GM18907 (cell line): ENCODE measurements at regions not wholly inside any gene's neighbourhood (a gene's known extent, or its start where the extent isn't known, plus 50 kb on each side); places are given as distances from the start of the nearest gene placed in this dataset.
A peak's percentile ranks its signal among the peaks of the same experiment; 100 is the strongest.
"Not testable (repeated sequence)": the region's sequence is repeated elsewhere in the genome, so short reads cannot be mapped to it uniquely, and the experiment has no call there.

Experiments
- ATAC-seq: cut with Tn5 transposase; IDR thresholded peaks from one replicate; pipeline ENCODE4 v1.9.1; 2021; ENCODE audit warnings: mild to moderate bottlenecking, moderate library complexity; ENCODE audit not compliant: unreplicated experiment

DNA sequence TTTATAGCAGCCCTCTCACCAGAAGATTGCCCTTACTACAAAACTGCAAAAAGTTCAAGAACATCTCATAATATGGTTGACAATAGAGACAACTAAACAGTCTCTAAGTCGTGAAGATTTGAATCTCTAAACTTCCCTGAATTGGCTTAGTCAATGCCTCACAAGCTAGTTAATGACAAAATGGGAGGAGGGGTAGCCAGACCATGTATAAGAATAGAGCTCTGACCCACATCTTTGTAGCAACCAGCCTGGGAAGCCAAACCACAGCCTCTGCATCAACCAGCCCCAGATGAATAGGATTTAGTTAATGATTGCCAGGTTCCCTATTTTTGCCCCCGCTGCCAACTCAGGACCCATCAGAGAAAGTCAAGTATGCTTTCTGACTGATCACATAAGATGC is 1265.9 kb upstream of the PCDH10 start:
- not testable (repeated sequence) for ATAC-seq

- ATAC-seq: not testable (repeated sequence)
These were observed 1223.4 kb upstream of the PCDH10 start for GRCh38 chr4:131925662-131926061.

GRCh38 chr4:131967646-131968045 is 1181.4 kb upstream of the PCDH10 start:
- ATAC-seq: not testable (repeated sequence)

DNA sequence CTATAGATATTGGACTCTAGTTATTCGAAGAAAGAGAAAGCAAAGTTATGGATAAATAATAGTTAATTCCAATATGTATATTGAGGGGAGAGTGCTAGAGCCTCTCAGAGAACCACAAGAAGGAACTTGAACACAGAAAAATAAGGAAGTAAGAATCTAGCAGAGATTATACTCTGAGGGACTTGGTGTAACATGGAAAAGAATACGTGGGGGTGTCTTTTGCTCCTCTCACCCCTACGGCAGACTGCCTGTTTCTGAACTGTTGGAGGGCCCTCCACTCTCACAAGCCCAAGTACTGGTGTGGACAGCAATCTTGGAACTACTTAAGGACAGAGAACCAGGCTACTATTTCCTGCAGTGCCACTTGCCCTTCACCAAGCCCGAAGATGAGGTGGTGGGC is 1174.4 kb upstream of the PCDH10 start:
- ATAC-seq: peak; percentile 76

- ATAC-seq: peak; percentile 38
These were observed 1173.6 kb upstream of the PCDH10 start for GRCh38 chr4:131975276-131976132.

- ATAC-seq: not testable (repeated sequence)
These were observed 1172.7 kb upstream of the PCDH10 start for GRCh38 chr4:131976133-131977002.

GRCh38 chr4:131978120-131978519 is 1171.0 kb upstream of the PCDH10 start:
- ATAC-seq: no peak

- ATAC-seq: no peak
These were observed 1159.5 kb upstream of the PCDH10 start for GRCh38 chr4:131989576-131989975.

DNA sequence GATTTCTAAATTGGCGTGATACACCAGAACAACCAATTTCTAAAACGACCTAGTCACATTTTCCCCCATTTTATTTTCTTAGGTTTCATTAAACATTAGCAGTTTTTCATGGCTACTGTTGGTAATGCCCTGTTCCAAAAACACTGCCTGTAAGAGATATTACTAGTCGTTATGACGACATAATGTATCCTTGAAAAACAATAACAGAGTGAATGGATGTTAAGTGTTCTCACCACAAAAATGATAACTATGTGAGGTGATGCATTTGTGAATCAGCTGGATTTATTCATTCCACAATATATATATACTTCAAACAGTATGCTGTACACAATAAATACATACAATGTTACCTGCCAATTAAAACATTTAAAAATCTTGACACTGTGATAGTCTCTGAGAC is 1147.6 kb upstream of the PCDH10 start:
- ATAC-seq: no peak

- no peak for ATAC-seq
These were observed 1145.5 kb upstream of the PCDH10 start for GRCh38 chr4:132003593-132003992.

- no peak for ATAC-seq
These were observed 1133.8 kb upstream of the PCDH10 start for GRCh38 chr4:132015321-132015720.

DNA sequence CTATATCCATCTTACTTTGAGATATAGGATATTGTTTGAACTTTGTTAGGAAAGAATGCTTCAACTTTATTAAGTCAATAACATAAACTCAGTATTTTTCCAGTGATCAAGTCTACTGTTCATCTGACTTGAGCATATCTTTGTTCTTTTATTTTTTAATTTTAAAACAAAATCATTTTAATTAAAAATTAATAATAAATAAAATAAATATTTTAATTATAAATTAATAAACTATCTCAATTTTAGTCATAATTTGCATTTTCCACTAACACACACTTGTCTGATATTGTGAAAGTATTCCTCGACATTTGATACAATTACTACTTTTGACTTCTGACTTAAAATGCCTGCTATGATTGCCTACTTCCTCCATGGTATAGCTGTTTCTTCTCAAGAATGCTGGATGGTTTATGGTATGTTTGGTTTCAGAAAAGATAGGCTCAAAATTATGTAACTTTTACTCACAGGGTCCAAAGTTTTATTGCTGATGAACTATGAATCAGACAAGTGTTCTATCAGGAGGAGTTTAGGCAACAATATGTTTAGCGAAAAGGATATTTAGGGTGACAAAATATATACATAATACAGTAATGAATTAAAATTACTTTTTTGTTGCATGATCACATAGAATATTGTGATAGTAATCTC is 1132.3 kb upstream of the PCDH10 start:
- no peak for ATAC-seq

DNA sequence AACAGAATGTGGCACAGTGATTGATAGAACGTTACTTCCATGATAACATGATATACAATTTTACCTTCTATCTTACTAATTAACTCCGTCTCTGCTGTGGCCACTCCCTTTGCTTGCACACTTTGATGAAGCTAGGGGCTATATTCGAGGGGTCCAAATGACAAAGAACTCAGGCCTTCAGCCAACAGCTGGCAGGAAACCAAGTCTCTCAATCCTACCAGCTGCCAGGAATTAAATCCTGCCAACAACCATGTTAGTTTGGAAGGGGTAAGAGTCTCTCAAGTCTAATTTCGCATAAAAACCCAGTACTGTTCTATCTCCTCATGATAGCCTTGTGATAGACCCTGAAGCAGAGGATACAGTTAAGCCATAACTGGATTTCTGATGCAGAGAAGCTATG is 1122.9 kb upstream of the PCDH10 start:
- no peak for ATAC-seq

GRCh38 chr4:132026816-132027215 is 1122.3 kb upstream of the PCDH10 start:
- ATAC-seq: no peak

GRCh38 chr4:132056496-132056895 is 1092.6 kb upstream of the PCDH10 start:
- ATAC-seq: no peak

DNA sequence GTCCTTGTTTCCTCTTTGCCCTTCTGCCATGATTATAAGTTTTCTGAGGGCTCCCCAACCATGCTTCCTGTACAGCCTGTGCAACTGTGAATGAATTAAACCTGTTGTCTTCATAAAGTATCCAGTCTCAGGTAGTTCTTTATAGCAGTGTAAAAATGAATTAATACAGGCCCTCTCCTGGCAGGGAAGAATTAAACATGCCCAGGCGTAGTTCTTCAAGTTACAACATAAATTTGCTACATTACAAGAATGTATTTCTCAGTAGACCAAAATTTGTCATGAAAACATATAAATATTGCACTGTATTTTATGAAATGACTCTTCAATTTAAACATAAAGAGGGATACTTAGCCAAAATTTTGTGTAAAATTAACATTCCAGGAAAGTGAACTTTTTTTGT is 1089.9 kb upstream of the PCDH10 start:
- no peak for ATAC-seq

DNA sequence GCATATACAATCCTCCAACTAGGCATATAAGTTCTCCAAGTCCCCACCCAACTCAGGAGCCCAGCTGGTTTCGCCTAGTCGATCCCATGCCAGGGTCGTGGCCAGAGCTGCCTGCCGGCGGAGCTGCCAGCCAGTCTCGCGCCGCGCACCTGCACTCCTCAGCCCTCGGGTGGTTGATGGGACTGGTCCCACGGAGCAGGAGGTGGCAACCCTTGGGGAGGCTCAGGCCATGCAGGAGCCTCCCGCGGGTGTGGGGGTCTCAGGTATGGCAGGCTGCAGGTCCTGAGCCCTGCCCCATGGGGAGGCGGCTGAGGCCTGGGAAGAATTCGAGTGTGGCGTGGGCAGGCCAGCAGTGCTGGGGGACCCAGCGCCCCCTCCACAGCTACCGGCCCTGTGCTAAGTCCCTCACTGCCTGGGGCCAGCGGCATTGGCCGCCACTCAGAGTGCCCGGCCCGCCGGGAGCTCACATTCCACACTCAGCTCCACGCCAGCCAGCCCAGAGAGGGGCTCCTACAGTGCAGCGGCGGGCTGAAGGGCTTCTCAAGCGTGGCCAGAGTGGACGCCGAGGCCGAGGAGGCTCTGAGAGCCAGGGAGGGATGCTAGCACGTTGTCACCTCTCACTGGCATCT is 1086.4 kb upstream of the PCDH10 start:
- no peak for ATAC-seq

DNA sequence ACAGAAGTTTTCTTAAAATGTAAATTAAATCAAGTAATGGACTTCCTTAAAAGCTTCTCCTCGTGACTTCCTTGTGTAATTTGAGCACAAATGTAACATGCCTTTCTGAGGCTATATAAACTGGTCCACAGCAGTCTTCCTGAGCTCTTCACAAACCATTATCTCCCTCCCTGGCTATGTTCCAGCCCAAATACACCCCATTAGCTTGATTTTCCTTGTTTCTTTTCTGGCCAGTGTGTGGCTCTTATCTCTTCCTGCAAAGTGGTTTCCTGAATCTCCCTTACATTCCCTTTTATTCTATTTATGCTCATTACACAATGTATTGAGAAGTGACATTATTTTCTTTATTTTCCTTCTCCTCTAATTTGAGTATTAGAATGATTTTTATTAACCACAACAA is 1085.3 kb upstream of the PCDH10 start:
- ATAC-seq: no peak

DNA sequence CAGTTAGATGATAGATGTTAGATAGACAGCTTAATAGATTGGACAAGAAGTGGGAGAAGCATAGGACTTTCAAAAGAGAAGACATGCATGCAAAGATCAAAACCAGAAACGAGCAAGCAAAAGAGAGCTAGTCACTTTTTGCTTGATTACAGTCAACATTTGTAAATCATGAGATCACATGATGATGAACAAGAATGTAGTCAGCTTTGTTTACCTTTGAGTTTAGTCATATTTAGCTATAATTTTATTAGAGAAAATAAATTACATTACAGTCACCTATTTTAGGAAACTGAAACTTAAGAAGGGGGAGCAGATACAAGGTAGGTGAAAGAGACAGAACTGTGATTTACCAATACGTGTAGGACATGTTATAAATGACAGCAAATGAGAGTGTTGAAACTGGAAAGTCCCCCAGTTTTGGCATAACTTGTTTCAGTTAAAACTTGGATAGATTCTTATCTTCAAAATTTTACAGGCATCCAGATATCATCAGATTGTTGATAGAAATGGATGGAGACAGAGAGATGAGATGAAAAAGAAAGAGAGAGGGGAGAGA is 1083.1 kb upstream of the PCDH10 start:
- no peak for ATAC-seq

DNA sequence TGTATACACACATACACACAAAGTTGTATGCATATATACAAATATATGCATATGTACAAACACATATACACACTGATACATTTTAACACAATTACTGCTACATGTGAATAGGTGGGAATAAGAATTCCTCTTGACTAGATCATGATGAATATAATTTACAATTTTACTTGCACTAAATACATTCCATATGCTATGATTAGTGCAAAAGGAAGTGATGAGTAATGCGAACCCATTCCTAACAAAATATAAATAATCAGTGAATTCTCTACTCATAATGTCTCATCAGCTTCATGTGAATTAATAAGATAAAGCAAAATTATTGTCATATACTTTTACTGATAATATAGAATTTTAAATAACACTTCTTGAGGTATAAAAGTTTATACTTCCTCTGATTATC is 1077.3 kb upstream of the PCDH10 start:
- no peak for ATAC-seq

DNA sequence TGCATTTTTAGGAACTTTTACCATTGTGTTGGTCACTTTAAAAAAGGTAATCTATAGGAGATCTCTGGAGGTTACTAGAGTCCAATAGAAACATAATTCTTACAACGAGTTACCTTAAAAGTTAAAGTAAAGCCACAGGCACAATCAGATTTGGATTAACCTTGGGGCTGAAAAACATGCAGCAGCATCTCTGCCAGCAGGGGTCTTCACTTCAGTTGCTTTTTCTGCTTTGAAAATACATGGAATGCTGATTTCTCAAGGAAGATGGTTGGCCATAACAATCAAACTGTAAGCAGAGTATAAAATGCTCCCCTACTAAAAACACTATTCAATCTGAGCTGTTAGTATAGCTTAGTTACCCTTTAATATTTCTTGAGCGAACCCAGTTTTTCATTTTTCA is 1072.3 kb upstream of the PCDH10 start:
- no peak for ATAC-seq
